ENCODE measurements at regions not wholly inside any gene's neighbourhood (a gene's known extent, or its start where the extent isn't known, plus 50 kb on each side); places are given as distances from the start of the nearest gene placed in this dataset.

DNA sequence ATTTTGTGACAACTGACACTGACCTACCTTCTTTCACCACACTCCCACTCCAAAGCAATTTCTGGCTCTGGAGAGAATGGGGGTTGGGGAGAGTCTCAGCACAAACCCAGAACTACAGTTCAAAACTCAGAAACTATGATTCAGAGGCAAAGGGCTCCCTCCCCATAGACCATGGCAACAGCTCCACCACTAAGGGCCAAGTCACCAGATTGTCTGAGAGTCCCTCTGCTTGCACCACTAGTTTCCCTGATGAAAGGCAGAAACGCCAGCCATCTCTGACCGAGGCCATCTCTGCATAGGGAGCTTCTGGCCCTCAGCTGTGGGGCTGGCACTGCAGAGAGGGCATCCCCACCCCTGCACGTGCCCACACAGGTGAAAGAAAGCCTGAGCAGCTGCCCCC is 112.4 kb upstream of the VSTM2B start:
- H3K4me3 Mint-ChIP-seq: no peak overlapping the region
- Histone ChIP-seq H3K4me2 (replicated peaks; ENCODE audit: low read depth, low read length, poor library complexity, severe bottlenecking) (no peak overlapping the region), H3K27me3 (replicated peaks in 1 of 4; ENCODE audit: control extremely low read depth in 1 of 4, control insufficient read depth in 3 of 4, insufficient read depth in 4 of 4, low read length in 3 of 4) (no peaks in the 10 kb centered on the region), H4K20me1 (ENCODE audit: control insufficient read depth, insufficient read depth, low read length, poor library complexity, severe bottlenecking) (no peaks in the 10 kb centered on the region), H3K9ac (ENCODE audit: low read length) (no peak overlapping the region), H3K4me1 (ENCODE audit: control insufficient read depth in 2 of 2, insufficient read depth in 2 of 2, low read length in 2 of 2) (no peaks in the 10 kb centered on the region), H3K9me3 (ENCODE audit: control extremely low read depth in 1 of 3, control insufficient read depth in 2 of 3, insufficient read depth in 1 of 3, low read length in 2 of 3) (peaks cover 0 to 22% (median 0%) of the 10 kb centered on the region in 3 donors), H3K4me3 (ENCODE audit: control extremely low read depth in 1 of 5, extremely low read depth in 1 of 5, insufficient read depth in 1 of 5, low read depth in 2 of 5, low read length in 4 of 5) (no peak overlapping the region), H3K27ac (ENCODE audit: low read length in 2 of 2) (no peak overlapping the region), H2AFZ (ENCODE audit: insufficient read depth, low read depth, low read length, poor library complexity, severe bottlenecking) (no peak overlapping the region), H3K79me2 (ENCODE audit: control insufficient read depth, insufficient read depth, low read length) (no peaks in the 10 kb centered on the region), H3K36me3 (replicated peaks in 1 of 2; ENCODE audit: control extremely low read depth in 1 of 2, control insufficient read depth in 1 of 2, extremely low read depth in 1 of 2, insufficient read depth in 2 of 2, low read length in 1 of 2) (no peaks in the 10 kb centered on the region)
- ATAC-seq (ENCODE audit: low read depth) (no peak), DNase-seq (no peak)
- no peak for TF ChIP-seq EZH2 (IDR thresholded peaks at IDR 0.05; ENCODE audit: borderline replicate concordance, insufficient read depth, low read depth, low read length, poor library complexity, severe bottlenecking)
- TF ChIP-seq, protein P1, sequence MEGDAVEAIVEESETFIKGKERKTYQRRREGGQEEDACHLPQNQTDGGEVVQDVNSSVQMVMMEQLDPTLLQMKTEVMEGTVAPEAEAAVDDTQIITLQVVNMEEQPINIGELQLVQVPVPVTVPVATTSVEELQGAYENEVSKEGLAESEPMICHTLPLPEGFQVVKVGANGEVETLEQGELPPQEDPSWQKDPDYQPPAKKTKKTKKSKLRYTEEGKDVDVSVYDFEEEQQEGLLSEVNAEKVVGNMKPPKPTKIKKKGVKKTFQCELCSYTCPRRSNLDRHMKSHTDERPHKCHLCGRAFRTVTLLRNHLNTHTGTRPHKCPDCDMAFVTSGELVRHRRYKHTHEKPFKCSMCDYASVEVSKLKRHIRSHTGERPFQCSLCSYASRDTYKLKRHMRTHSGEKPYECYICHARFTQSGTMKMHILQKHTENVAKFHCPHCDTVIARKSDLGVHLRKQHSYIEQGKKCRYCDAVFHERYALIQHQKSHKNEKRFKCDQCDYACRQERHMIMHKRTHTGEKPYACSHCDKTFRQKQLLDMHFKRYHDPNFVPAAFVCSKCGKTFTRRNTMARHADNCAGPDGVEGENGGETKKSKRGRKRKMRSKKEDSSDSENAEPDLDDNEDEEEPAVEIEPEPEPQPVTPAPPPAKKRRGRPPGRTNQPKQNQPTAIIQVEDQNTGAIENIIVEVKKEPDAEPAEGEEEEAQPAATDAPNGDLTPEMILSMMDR (IDR thresholded peaks at IDR 0.05): no peak
- ChIA-PET POLR2A (no interaction called here), CTCF (no interaction called here)
- intact Hi-C loops (cut with micrococcal nuclease): no loop called here
- H3K4me1 Mint-ChIP-seq: no peaks in the 10 kb centered on the region
- no peaks in the 10 kb centered on the region for H3K9me3 Mint-ChIP-seq (ENCODE audit: insufficient read depth)
- WGBS (ENCODE audit: insufficient coverage): 63% methylated on average over 3 of the region's 3 CpGs
- no peak overlapping the region for H3K27ac Mint-ChIP-seq
- peaks cover 1% of the 10 kb centered on the region for H3K27me3 Mint-ChIP-seq

DNA sequence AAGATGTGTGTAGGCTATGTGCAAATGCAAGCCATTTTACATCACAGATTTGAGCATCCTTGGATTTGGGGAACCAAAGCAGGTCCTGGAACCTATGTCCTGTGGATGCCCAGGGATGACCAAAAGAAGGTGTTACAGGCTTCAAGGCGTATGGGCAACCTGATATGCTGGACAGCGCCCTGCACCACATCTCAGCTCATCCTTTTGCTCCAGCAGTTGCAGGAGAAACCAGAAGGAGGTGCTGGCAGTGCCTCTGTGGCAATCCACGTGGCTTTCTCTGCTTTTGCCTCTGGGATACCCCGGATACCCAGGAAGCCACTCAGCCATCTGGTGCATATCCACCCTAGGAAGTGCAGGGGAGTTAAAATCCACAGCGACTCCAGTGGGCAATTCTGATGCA is 110.3 kb upstream of the VSTM2B start:
- intact Hi-C loops (cut with micrococcal nuclease): no loop called here
- no peak overlapping the region for H3K4me3 ChIP-seq (ENCODE audit: control extremely low read depth in 1 of 5, extremely low read depth in 1 of 5, insufficient read depth in 1 of 5, low read depth in 2 of 5, low read length in 4 of 5)
- no peaks in the 10 kb centered on the region for H3K4me1 ChIP-seq (ENCODE audit: control insufficient read depth in 2 of 2, insufficient read depth in 2 of 2, low read length in 2 of 2)
- ATAC-seq (ENCODE audit: low read depth): no peak
- no peaks in the 10 kb centered on the region for H3K27me3 ChIP-seq (replicated peaks in 1 of 4; ENCODE audit: control extremely low read depth in 1 of 4, control insufficient read depth in 3 of 4, insufficient read depth in 4 of 4, low read length in 3 of 4)
- Mint-ChIP-seq H3K4me1 (no peaks in the 10 kb centered on the region), H3K27ac (no peak overlapping the region), H3K27me3 (no peaks in the 10 kb centered on the region), H3K9me3 (ENCODE audit: insufficient read depth) (peaks cover 3% of the 10 kb centered on the region), H3K4me3 (no peak overlapping the region)
- no peak overlapping the region for H3K4me2 ChIP-seq (replicated peaks; ENCODE audit: low read depth, low read length, poor library complexity, severe bottlenecking)
- H4K20me1 ChIP-seq (ENCODE audit: control insufficient read depth, insufficient read depth, low read length, poor library complexity, severe bottlenecking): no peaks in the 10 kb centered on the region
- DNase-seq: no peak
- H3K9ac ChIP-seq (ENCODE audit: low read length): no peak overlapping the region
- H2AFZ ChIP-seq (ENCODE audit: insufficient read depth, low read depth, low read length, poor library complexity, severe bottlenecking): no peak overlapping the region
- WGBS (ENCODE audit: insufficient coverage): 49% methylated on average over 5 of the region's 5 CpGs
- POLR2A ChIA-PET: no interaction called here
- no peaks in the 10 kb centered on the region for H3K36me3 ChIP-seq (replicated peaks in 1 of 2; ENCODE audit: control extremely low read depth in 1 of 2, control insufficient read depth in 1 of 2, extremely low read depth in 1 of 2, insufficient read depth in 2 of 2, low read length in 1 of 2)
- TF ChIP-seq EZH2 (IDR thresholded peaks at IDR 0.05; ENCODE audit: borderline replicate concordance, insufficient read depth, low read depth, low read length, poor library complexity, severe bottlenecking): no peak
- TF ChIP-seq, protein P1 (IDR thresholded peaks at IDR 0.05): no peak
- peaks cover 0 to 33% (median 0%) of the 10 kb centered on the region in 3 donors for H3K9me3 ChIP-seq (ENCODE audit: control extremely low read depth in 1 of 3, control insufficient read depth in 2 of 3, insufficient read depth in 1 of 3, low read length in 2 of 3)
- no peaks in the 10 kb centered on the region for H3K79me2 ChIP-seq (ENCODE audit: control insufficient read depth, insufficient read depth, low read length)
- no peak overlapping the region for H3K27ac ChIP-seq (ENCODE audit: low read length in 2 of 2)
- CTCF ChIA-PET: no interaction called here
